GM12864 (cell line): ENCODE measurements at regions not wholly inside any gene's neighbourhood (a gene's known extent, or its start where the extent isn't known, plus 50 kb on each side); places are given as distances from the start of the nearest gene placed in this dataset.
"Not testable (repeated sequence)": the region's sequence is repeated elsewhere in the genome, so short reads cannot be mapped to it uniquely, and the experiment has no call there.

Source experiments
- DNase-seq: peaks from one replicate; pipeline ENCODE4 v3.0.0-alpha.2; 2011; ENCODE audit warnings: low read depth
- H3K4me3 ChIP-seq: 2 replicates; pipeline ENCODE4 v1.5.1; 2011; ENCODE audit warnings: mild to moderate bottlenecking, low read depth, low read length, control low read depth
- CTCF ChIP-seq: IDR thresholded peaks from 2 replicates; pipeline ENCODE4 v1.5.1; 2011; ENCODE audit warnings: low read depth, mild to moderate bottlenecking, moderate library complexity, low read length, control low read depth, inconsistent platforms; ENCODE audit errors: missing control alignments

- no peak for TF ChIP-seq CTCF
- no peak for DNase-seq
Measured at GRCh38 chr1:60942291-60942690, 140.1 kb upstream of the NFIA start.

GRCh38 chr1:60940685-60941084, 141.7 kb upstream of the NFIA start:
- H3K4me3 ChIP-seq, DNase-seq: not testable (repeated sequence)

More at GRCh38 chr1:60942291-60942690, 140.1 kb upstream of the NFIA start:
- H3K4me3 ChIP-seq = no peak overlapping the region

- H3K4me3 ChIP-seq = no peak overlapping the region
- DNase-seq = no peak
- no peak for TF ChIP-seq CTCF
Measured at GRCh38 chr1:60937720-60938119, 144.6 kb upstream of the NFIA start.

GRCh38 chr1:60936591-60937342, 145.6 kb upstream of the NFIA start:
- H3K4me3 ChIP-seq = no peak overlapping the region
- no peak for TF ChIP-seq CTCF
- no peak for DNase-seq

- no peak for TF ChIP-seq CTCF
- H3K4me3 ChIP-seq = no peak overlapping the region
- DNase-seq = no peak
Measured at GRCh38 chr1:60936163-60936562, 146.2 kb upstream of the NFIA start.

GRCh38 chr1:60935599-60936110, 146.7 kb upstream of the NFIA start:
- H3K4me3 ChIP-seq = no peak overlapping the region
- TF ChIP-seq CTCF = no peak
- DNase-seq = no peak

- no peak for DNase-seq
- H3K4me3 ChIP-seq = no peak overlapping the region
- no peak for TF ChIP-seq CTCF
Measured at GRCh38 chr1:60930130-60930529, 152.2 kb upstream of the NFIA start.
